ENCODE measurements at regions not wholly inside any gene's neighbourhood (a gene's known extent, or its start where the extent isn't known, plus 50 kb on each side); places are given as distances from the start of the nearest gene placed in this dataset.

GRCh38 chr1:245092638-245092976 is 62.2 kb upstream of the KIF26B start:
- RAD21 ChIA-PET (ENCODE audit: unreplicated experiment), result no interaction called here
- CTCF ChIA-PET, result interaction anchor here (1.0 kb wide), 1 partner anchor 50 kb away, joined by 3 read pairs; no protein-coding TSS in a partner anchor
- H3K9me3 ChIP-seq (replicated peaks; ENCODE audit: control insufficient read depth, insufficient read depth, low read length), result no peaks in the 10 kb centered on the region
- H4K20me1 ChIP-seq (ENCODE audit: control insufficient read depth, insufficient read depth), result no peaks in the 10 kb centered on the region
- no peak for TF ChIP-seq NFIC (IDR thresholded peaks at IDR 0.05; ENCODE audit: low read depth, low read length)
- no peak for TF ChIP-seq NFYA (IDR thresholded peaks at IDR 0.05; ENCODE audit: borderline replicate concordance, low read depth, low read length)
- no peak for TF ChIP-seq GABPA (IDR thresholded peaks at IDR 0.05; ENCODE audit: low read depth)
- TF ChIP-seq SMAD5 (IDR thresholded peaks at IDR 0.05; ENCODE audit: low read depth), result no peak
- TF ChIP-seq MYB (IDR thresholded peaks at IDR 0.05; ENCODE audit: borderline replicate concordance, low read depth, low read length), result no peak
- no peak for TF ChIP-seq RUNX3 (IDR thresholded peaks at IDR 0.05; ENCODE audit: low read length)
- no peak for TF ChIP-seq GATAD2B (conservative IDR thresholded peaks at IDR 0.05; ENCODE audit: low read depth)
- no peak for TF ChIP-seq SREBF2 (IDR thresholded peaks at IDR 0.05; ENCODE audit: low read length)
- no peak for TF ChIP-seq ZBTB33 (IDR thresholded peaks at IDR 0.05)
- TF ChIP-seq EP300 (IDR thresholded peaks at IDR 0.05; ENCODE audit: borderline replicate concordance in 1 of 2, control insufficient read depth in 1 of 2, low read depth in 2 of 2, low read length in 2 of 2), result no peak
- TF ChIP-seq LARP7 (IDR thresholded peaks at IDR 0.05), result no peak
- no peak for TF ChIP-seq HDGF (IDR thresholded peaks at IDR 0.05)
- TF ChIP-seq TARDBP (IDR thresholded peaks at IDR 0.05; ENCODE audit: borderline replicate concordance), result no peak
- TF ChIP-seq NBN (IDR thresholded peaks at IDR 0.05), result no peak
- no peak for TF ChIP-seq EED (IDR thresholded peaks at IDR 0.05; ENCODE audit: low read depth)
- no peak overlapping the region for H3K4me3 ChIP-seq
- WGBS (ENCODE audit: insufficient coverage, insufficient replicate concordance, low lambda C conversion rate, missing lambda C conversion rate), result 44% methylated on average over 5 of the region's 5 CpGs
- H3K4me1 ChIP-seq (ENCODE audit: control insufficient read depth, insufficient read depth, low read length), result no peaks in the 10 kb centered on the region
- no peaks in the 10 kb centered on the region for H3K36me3 ChIP-seq (ENCODE audit: control insufficient read depth in 2 of 2, insufficient read depth in 2 of 2, low read length in 1 of 2)
- POLR2A ChIA-PET, result no interaction called here
- in situ Hi-C loops (cut with MboI), result no loop called here
- H3K27ac ChIP-seq (ENCODE audit: control insufficient read depth, insufficient read depth), result no peak overlapping the region
- H3K9ac ChIP-seq (ENCODE audit: control insufficient read depth, insufficient read depth, low read length), result no peak overlapping the region
- BruUV-seq (replicated peaks), result no TSS peak
- no peak overlapping the region for H3K4me2 ChIP-seq (ENCODE audit: control insufficient read depth, insufficient read depth)
- peaks cover 0 to 1% of the 10 kb centered on the region in 2 experiments; a peak in 1 of 4 replicates for H3K27me3 ChIP-seq (replicated peaks in 1 of 2; ENCODE audit: control insufficient read depth in 2 of 2, insufficient read depth in 2 of 2, low read length in 1 of 2)
- SMC1A ChIA-PET (ENCODE audit: uncharacterized antibody, unreplicated experiment), result no interaction called here
- intact Hi-C loops (cut with micrococcal nuclease; ENCODE audit: unreplicated experiment), result no loop called here
- DNase-seq (ENCODE audit: low read depth, low spot score), result no peak
- no peaks in the 10 kb centered on the region for H3K79me2 ChIP-seq (ENCODE audit: control insufficient read depth, insufficient read depth, low read length)
- no peak for FAIRE-seq
- H2AFZ ChIP-seq (ENCODE audit: control insufficient read depth, low read depth, low read length), result no peak overlapping the region
- no peak for ATAC-seq
